ENCODE measurements at regions not wholly inside any gene's neighbourhood (a gene's known extent, or its start where the extent isn't known, plus 50 kb on each side); places are given as distances from the start of the nearest gene placed in this dataset.
A peak's percentile ranks its signal among the peaks of the same experiment; 100 is the strongest.

GRCh38 chr7:85774986-85775385 is 588.1 kb upstream of the SEMA3D start:
- no peak for TF ChIP-seq CTCF (IDR thresholded peaks at IDR 0.05)
- Histone ChIP-seq H3K4me1 (ENCODE audit: low read depth) (no peaks in the 10 kb centered on the region), H3K36me3 (ENCODE audit: low read depth) (no peaks in the 10 kb centered on the region), H3K4me3 (no peak overlapping the region), H3K9me3 (no peaks in the 10 kb centered on the region)
- intact Hi-C loops (cut with DNase I, micrococcal nuclease): no loop called here
- ATAC-seq (no peak), DNase-seq (no peak)

GRCh38 chr7:85773116-85773728 is 586.4 kb upstream of the SEMA3D start:
- no peak for TF ChIP-seq CTCF (IDR thresholded peaks at IDR 0.05)
- DNase-seq (no peak), ATAC-seq (no peak)
- Histone ChIP-seq H3K36me3 (ENCODE audit: low read depth) (no peaks in the 10 kb centered on the region), H3K4me1 (ENCODE audit: low read depth) (no peaks in the 10 kb centered on the region), H3K9me3 (no peaks in the 10 kb centered on the region), H3K4me3 (no peak overlapping the region)
- intact Hi-C loops (cut with DNase I, micrococcal nuclease): no loop called here

GRCh38 chr7:85771516-85771915 is 584.7 kb upstream of the SEMA3D start:
- intact Hi-C loops (cut with DNase I, micrococcal nuclease): no loop called here
- H3K36me3 ChIP-seq (ENCODE audit: low read depth): no peaks in the 10 kb centered on the region
- H3K4me1 ChIP-seq (ENCODE audit: low read depth): peaks cover 1% of the 10 kb centered on the region
- no peak for TF ChIP-seq CTCF (IDR thresholded peaks at IDR 0.05)
- no peak overlapping the region for H3K4me3 ChIP-seq
- H3K9me3 ChIP-seq: no peaks in the 10 kb centered on the region
- no peak for DNase-seq
- no peak for ATAC-seq

GRCh38 chr7:85770332-85770731 is 583.5 kb upstream of the SEMA3D start:
- ATAC-seq (no peak), DNase-seq (no peak)
- no peaks in the 10 kb centered on the region for H3K9me3 ChIP-seq
- intact Hi-C loops (cut with DNase I, micrococcal nuclease): no loop called here
- TF ChIP-seq CTCF (IDR thresholded peaks at IDR 0.05): no peak
- peaks cover 7% of the 10 kb centered on the region for H3K4me1 ChIP-seq (ENCODE audit: low read depth)
- H3K36me3 ChIP-seq (ENCODE audit: low read depth): no peaks in the 10 kb centered on the region
- H3K4me3 ChIP-seq: no peak overlapping the region

- no peaks in the 10 kb centered on the region for H3K9me3 ChIP-seq
- DNase-seq (peak in 2 of 3 donors; percentile 36 to 51), ATAC-seq (peak; percentile 95)
- H3K4me3 ChIP-seq: no peak overlapping the region
- H3K36me3 ChIP-seq (ENCODE audit: low read depth): no peaks in the 10 kb centered on the region
- intact Hi-C loops (cut with DNase I, micrococcal nuclease): no loop called here
- no peak for TF ChIP-seq CTCF (IDR thresholded peaks at IDR 0.05)
- H3K4me1 ChIP-seq (ENCODE audit: low read depth): peaks cover 7% of the 10 kb centered on the region
Observed at GRCh38 chr7:85765698-85766298, 578.9 kb upstream of the SEMA3D start.
